ENCODE measurements at regions not wholly inside any gene's neighbourhood (a gene's known extent, or its start where the extent isn't known, plus 50 kb on each side); places are given as distances from the start of the nearest gene placed in this dataset.

DNA sequence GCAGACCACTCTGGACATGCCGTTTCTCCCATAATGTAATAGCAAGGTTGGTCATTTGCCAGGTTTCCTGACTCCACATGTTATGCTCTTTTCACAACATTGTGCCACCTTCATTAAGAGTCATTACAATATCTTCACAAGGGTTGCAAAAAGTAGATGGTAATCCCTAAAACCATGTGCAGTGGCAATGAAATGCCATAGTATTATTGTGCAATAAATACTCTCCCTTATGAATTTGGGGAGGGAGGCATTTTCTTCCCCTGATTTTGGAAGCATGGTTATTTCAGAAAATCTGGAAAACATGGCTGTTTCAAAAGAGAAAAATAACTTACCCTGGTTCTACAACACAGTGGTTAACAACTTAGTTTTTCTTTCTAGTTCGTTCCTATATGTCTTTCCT is 75.1 kb downstream of the BLTP1 start:
- no peak for DNase-seq (ENCODE audit: low read depth, low spot score)
- in situ Hi-C loops (cut with HindIII; ENCODE audit: low sequenced_read_pairs), result no loop called here
- TF ChIP-seq, protein P1, sequence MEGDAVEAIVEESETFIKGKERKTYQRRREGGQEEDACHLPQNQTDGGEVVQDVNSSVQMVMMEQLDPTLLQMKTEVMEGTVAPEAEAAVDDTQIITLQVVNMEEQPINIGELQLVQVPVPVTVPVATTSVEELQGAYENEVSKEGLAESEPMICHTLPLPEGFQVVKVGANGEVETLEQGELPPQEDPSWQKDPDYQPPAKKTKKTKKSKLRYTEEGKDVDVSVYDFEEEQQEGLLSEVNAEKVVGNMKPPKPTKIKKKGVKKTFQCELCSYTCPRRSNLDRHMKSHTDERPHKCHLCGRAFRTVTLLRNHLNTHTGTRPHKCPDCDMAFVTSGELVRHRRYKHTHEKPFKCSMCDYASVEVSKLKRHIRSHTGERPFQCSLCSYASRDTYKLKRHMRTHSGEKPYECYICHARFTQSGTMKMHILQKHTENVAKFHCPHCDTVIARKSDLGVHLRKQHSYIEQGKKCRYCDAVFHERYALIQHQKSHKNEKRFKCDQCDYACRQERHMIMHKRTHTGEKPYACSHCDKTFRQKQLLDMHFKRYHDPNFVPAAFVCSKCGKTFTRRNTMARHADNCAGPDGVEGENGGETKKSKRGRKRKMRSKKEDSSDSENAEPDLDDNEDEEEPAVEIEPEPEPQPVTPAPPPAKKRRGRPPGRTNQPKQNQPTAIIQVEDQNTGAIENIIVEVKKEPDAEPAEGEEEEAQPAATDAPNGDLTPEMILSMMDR (IDR thresholded peaks at IDR 0.05; ENCODE audit: low read depth, low read length), result no peak

GRCh38 chr4:122229857-122230256 is 77.7 kb downstream of the BLTP1 start:
- no peak for DNase-seq (ENCODE audit: low read depth, low spot score)
- TF ChIP-seq, protein P1 (IDR thresholded peaks at IDR 0.05; ENCODE audit: low read depth, low read length), result no peak
- H3K4me3 ChIP-seq (ENCODE audit: low read depth, low read length), result no peak overlapping the region
- in situ Hi-C loops (cut with HindIII; ENCODE audit: low sequenced_read_pairs), result no loop called here

More for the DNA sequence above, 75.1 kb downstream of the BLTP1 start:
- H3K4me3 ChIP-seq (ENCODE audit: low read depth, low read length), result no peak overlapping the region

DNA sequence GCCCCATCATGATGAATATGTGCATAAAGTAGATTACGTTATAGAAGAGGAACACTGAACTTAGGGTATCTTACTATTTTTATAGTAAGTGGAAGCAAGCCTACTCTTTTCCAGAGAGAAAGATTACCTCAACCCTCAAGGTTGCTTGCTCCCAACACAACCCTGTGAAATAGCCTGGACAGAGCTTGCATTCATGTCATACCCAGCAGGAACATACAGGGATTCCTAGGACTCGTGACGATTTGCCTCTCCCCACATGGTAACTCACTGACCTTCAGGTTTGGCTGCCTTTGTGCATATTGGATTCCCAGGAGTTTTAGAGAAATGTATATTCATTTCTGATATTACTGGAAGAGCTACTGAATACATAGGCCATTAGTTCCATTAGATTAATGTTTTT is 80.5 kb downstream of the BLTP1 start:
- H3K4me3 ChIP-seq (ENCODE audit: low read depth, low read length), result no peak overlapping the region
- DNase-seq (ENCODE audit: low read depth, low spot score), result no peak
- TF ChIP-seq, protein P1 (IDR thresholded peaks at IDR 0.05; ENCODE audit: low read depth, low read length), result no peak
- in situ Hi-C loops (cut with HindIII; ENCODE audit: low sequenced_read_pairs), result no loop called here

DNA sequence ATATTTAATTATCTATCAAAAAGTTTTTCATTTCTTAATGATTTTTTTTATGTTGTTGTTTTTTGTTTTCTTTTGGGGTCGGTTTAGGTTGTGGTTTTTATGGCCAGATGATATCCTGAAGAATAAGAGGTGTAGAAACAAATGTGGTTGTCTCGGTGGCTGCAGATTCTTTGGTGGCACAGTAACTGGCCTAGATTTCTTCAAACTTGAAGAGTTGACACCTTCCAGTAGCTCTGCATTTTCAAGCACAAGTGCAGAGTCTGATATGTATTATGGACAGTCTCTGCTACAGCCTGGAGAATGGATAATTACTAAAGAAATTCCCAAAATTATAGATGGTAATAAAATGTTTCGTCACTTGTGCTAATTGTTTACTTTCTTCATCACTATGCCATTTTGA is 82.6 kb downstream of the BLTP1 start:
- H3K4me3 ChIP-seq (ENCODE audit: low read depth, low read length), result no peak overlapping the region

GRCh38 chr4:122243785-122244184 is 91.7 kb downstream of the BLTP1 start:
- TF ChIP-seq, protein P1 (IDR thresholded peaks at IDR 0.05; ENCODE audit: low read depth, low read length), result no peak
- in situ Hi-C loops (cut with HindIII; ENCODE audit: low sequenced_read_pairs), result no loop called here

More for the DNA sequence above, 82.6 kb downstream of the BLTP1 start:
- TF ChIP-seq, protein P1 (IDR thresholded peaks at IDR 0.05; ENCODE audit: low read depth, low read length), result no peak
- in situ Hi-C loops (cut with HindIII; ENCODE audit: low sequenced_read_pairs), result no loop called here
- no peak for DNase-seq (ENCODE audit: low read depth, low spot score)

GRCh38 chr4:122244764-122245163 is 92.6 kb downstream of the BLTP1 start:
- no peak for DNase-seq (ENCODE audit: low read depth, low spot score)
- TF ChIP-seq, protein P1 (IDR thresholded peaks at IDR 0.05; ENCODE audit: low read depth, low read length), result no peak
- in situ Hi-C loops (cut with HindIII; ENCODE audit: low sequenced_read_pairs), result no loop called here

More at GRCh38 chr4:122243785-122244184, 91.7 kb downstream of the BLTP1 start:
- no peak overlapping the region for H3K4me3 ChIP-seq (ENCODE audit: low read depth, low read length)
- no peak for DNase-seq (ENCODE audit: low read depth, low spot score)

GRCh38 chr4:122246551-122246950 is 94.4 kb downstream of the BLTP1 start:
- in situ Hi-C loops (cut with HindIII; ENCODE audit: low sequenced_read_pairs), result no loop called here
- TF ChIP-seq, protein P1 (IDR thresholded peaks at IDR 0.05; ENCODE audit: low read depth, low read length), result no peak
- H3K4me3 ChIP-seq (ENCODE audit: low read depth, low read length), result no peak overlapping the region
- no peak for DNase-seq (ENCODE audit: low read depth, low spot score)

More at GRCh38 chr4:122244764-122245163, 92.6 kb downstream of the BLTP1 start:
- no peak overlapping the region for H3K4me3 ChIP-seq (ENCODE audit: low read depth, low read length)

Data from astrocyte of the spinal cord (primary cell).